ENCODE measurements at regions not wholly inside any gene's neighbourhood (a gene's known extent, or its start where the extent isn't known, plus 50 kb on each side); places are given as distances from the start of the nearest gene placed in this dataset.

GRCh38 chr9:81408951-81409350 is 280.4 kb downstream of the TLE1 start:
- intact Hi-C loops (cut with DNase I), result no loop called here
- H3K4me3 ChIP-seq, result no peak overlapping the region

GRCh38 chr9:81404931-81405598 is 284.3 kb downstream of the TLE1 start:
- Histone ChIP-seq H3K4me3 (no peak overlapping the region), H3K4me1 (no peaks in the 10 kb centered on the region), H3K9me3 (no peaks in the 10 kb centered on the region), H3K27me3 (no peaks in the 10 kb centered on the region), H3K36me3 (no peaks in the 10 kb centered on the region), H3K27ac (no peak overlapping the region)
- intact Hi-C loops (cut with DNase I), result no loop called here
- no peak for TF ChIP-seq CTCF (IDR thresholded peaks at IDR 0.05)
- TF ChIP-seq POLR2AphosphoS5 (IDR thresholded peaks at IDR 0.05; ENCODE audit: insufficient read depth in 1 of 2, low read depth in 1 of 2), result no peak
- no peak for TF ChIP-seq POLR2A (IDR thresholded peaks at IDR 0.05)
- no peak for DNase-seq (ENCODE audit: extremely low spot score in 2 of 2)

More at GRCh38 chr9:81408951-81409350, 280.4 kb downstream of the TLE1 start:
- Histone ChIP-seq H3K27ac (no peak overlapping the region), H3K27me3 (no peaks in the 10 kb centered on the region), H3K9me3 (no peaks in the 10 kb centered on the region), H3K36me3 (no peaks in the 10 kb centered on the region), H3K4me1 (no peaks in the 10 kb centered on the region)
- no peak for DNase-seq (ENCODE audit: extremely low spot score in 2 of 2)
- no peak for TF ChIP-seq POLR2A (IDR thresholded peaks at IDR 0.05)
- no peak for TF ChIP-seq POLR2AphosphoS5 (IDR thresholded peaks at IDR 0.05; ENCODE audit: insufficient read depth in 1 of 2, low read depth in 1 of 2)
- no peak for TF ChIP-seq CTCF (IDR thresholded peaks at IDR 0.05)

- H3K9me3 ChIP-seq, result no peaks in the 10 kb centered on the region
- no peak overlapping the region for H3K27ac ChIP-seq
- intact Hi-C loops (cut with DNase I), result no loop called here
- no peak for DNase-seq (ENCODE audit: extremely low spot score in 2 of 2)
- H3K27me3 ChIP-seq, result no peaks in the 10 kb centered on the region
- peaks cover 18% of the 10 kb centered on the region for H3K4me1 ChIP-seq
- no peak overlapping the region for H3K4me3 ChIP-seq
- no peak for TF ChIP-seq POLR2AphosphoS5 (IDR thresholded peaks at IDR 0.05; ENCODE audit: insufficient read depth in 1 of 2, low read depth in 1 of 2)
- TF ChIP-seq CTCF (IDR thresholded peaks at IDR 0.05), result no peak
- no peak for TF ChIP-seq POLR2A (IDR thresholded peaks at IDR 0.05)
- H3K36me3 ChIP-seq, result no peaks in the 10 kb centered on the region
Observed at GRCh38 chr9:81397481-81398381, 291.6 kb downstream of the TLE1 start.

- peak in 1 of 2 donors; percentile 46 for TF ChIP-seq POLR2AphosphoS5 (IDR thresholded peaks at IDR 0.05; ENCODE audit: insufficient read depth in 1 of 2, low read depth in 1 of 2)
- no peak for TF ChIP-seq CTCF (IDR thresholded peaks at IDR 0.05)
- TF ChIP-seq POLR2A (IDR thresholded peaks at IDR 0.05), result no peak
- no peaks in the 10 kb centered on the region for H3K9me3 ChIP-seq
- intact Hi-C loops (cut with DNase I), result no loop called here
- H3K36me3 ChIP-seq, result no peaks in the 10 kb centered on the region
- no peak for DNase-seq (ENCODE audit: extremely low spot score in 2 of 2)
- peak overlapping the region; percentile 24 for H3K27ac ChIP-seq
- no peaks in the 10 kb centered on the region for H3K27me3 ChIP-seq
- no peak overlapping the region for H3K4me3 ChIP-seq
- H3K4me1 ChIP-seq, result peaks cover 18% of the 10 kb centered on the region
Observed at GRCh38 chr9:81396528-81396927, 292.8 kb downstream of the TLE1 start.

GRCh38 chr9:81395676-81396054 is 293.7 kb downstream of the TLE1 start:
- TF ChIP-seq POLR2AphosphoS5 (IDR thresholded peaks at IDR 0.05; ENCODE audit: insufficient read depth in 1 of 2, low read depth in 1 of 2), result no peak
- TF ChIP-seq CTCF (IDR thresholded peaks at IDR 0.05), result no peak
- TF ChIP-seq POLR2A (IDR thresholded peaks at IDR 0.05), result no peak
- H3K36me3 ChIP-seq, result no peaks in the 10 kb centered on the region
- intact Hi-C loops (cut with DNase I), result no loop called here
- no peaks in the 10 kb centered on the region for H3K9me3 ChIP-seq
- no peak for DNase-seq (ENCODE audit: extremely low spot score in 2 of 2)
- H3K4me3 ChIP-seq, result no peak overlapping the region
- H3K27ac ChIP-seq, result peak overlapping the region; percentile 50
- H3K4me1 ChIP-seq, result peaks cover 18% of the 10 kb centered on the region
- H3K27me3 ChIP-seq, result no peaks in the 10 kb centered on the region

Data from vagina (tissue), 2 donors.